ENCODE measurements at regions not wholly inside any gene's neighbourhood (a gene's known extent, or its start where the extent isn't known, plus 50 kb on each side); places are given as distances from the start of the nearest gene placed in this dataset.

- H2AK9ac ChIP-seq (replicated peaks; ENCODE audit: low read depth, low read length, poor library complexity) = no peak overlapping the region
- TF ChIP-seq RFX5 (IDR thresholded peaks at IDR 0.05; ENCODE audit: low read depth, low read length) = no peak
- no peak for TF ChIP-seq RCOR1 (IDR thresholded peaks at IDR 0.05; ENCODE audit: insufficient replicate concordance, low read length)
- no peak for TF ChIP-seq CEBPB (IDR thresholded peaks at IDR 0.05; ENCODE audit: low read depth, low read length)
- TF ChIP-seq MAZ (IDR thresholded peaks at IDR 0.05; ENCODE audit: borderline replicate concordance, low read depth, low read length) = no peak
- TF ChIP-seq CTCF (conservative IDR thresholded peaks at IDR 0.05; ENCODE audit: low read depth, low read length) = no peak
- TF ChIP-seq FOS (IDR thresholded peaks at IDR 0.05; ENCODE audit: low read depth, low read length) = no peak
- no peak for TF ChIP-seq MXI1 (IDR thresholded peaks at IDR 0.05; ENCODE audit: borderline replicate concordance, low read depth, low read length)
- TF ChIP-seq USF2 (IDR thresholded peaks at IDR 0.05; ENCODE audit: low read depth, low read length) = no peak
- no peaks in the 10 kb centered on the region for H3K79me1 ChIP-seq (ENCODE audit: low read depth in 1 of 2, low read length in 2 of 2)
- H3K14ac ChIP-seq (replicated peaks; ENCODE audit: low read depth, low read length) = no peak overlapping the region
- no peak overlapping the region for H2BK120ac ChIP-seq (ENCODE audit: low read depth, low read length)
- no peaks in the 10 kb centered on the region for H4K20me1 ChIP-seq (ENCODE audit: insufficient read depth, low read length)
- peaks cover 4% of the 10 kb centered on the region for H3K27me3 ChIP-seq (ENCODE audit: control insufficient read depth, insufficient read depth, low read length)
- no peak overlapping the region for H2BK20ac ChIP-seq (ENCODE audit: low read depth, low read length)
- no peak for DNase-seq
- intact Hi-C loops (cut with micrococcal nuclease) (no loop called here), in situ Hi-C loops (cut with MboI; ENCODE audit: low sequenced_read_pairs) (no loop called here), dilution Hi-C loops (cut with HindIII; ENCODE audit: low sequenced_read_pairs, unreplicated experiment) (no loop called here)
- ATAC-seq (ENCODE audit: low read depth) = no peak
- WGBS, 2 experiments (ENCODE audit: extremely low coverage in 2 of 2, insufficient read length in 1 of 2) = 88% methylated on average over 2 of the region's 4 CpGs; no CpG with 5 or more reads in 1 of the 2 experiments
- H3K56ac ChIP-seq (ENCODE audit: extremely low read depth, insufficient read depth, low read length) = no peak overlapping the region
- H4K91ac ChIP-seq (ENCODE audit: insufficient read depth, low read depth, low read length) = no peak overlapping the region
- H3K27ac ChIP-seq (ENCODE audit: insufficient read depth, low read length) = no peak overlapping the region
- ChIA-PET POLR2A (ENCODE audit: unreplicated experiment) (no interaction called here), CTCF (no interaction called here)
- H3K9me1 ChIP-seq (ENCODE audit: insufficient read depth, low read length) = no peaks in the 10 kb centered on the region
- BruUV-seq (replicated peaks) = no TSS peak
- no peak overlapping the region for H4K5ac ChIP-seq (ENCODE audit: low read depth, low read length)
- no peak overlapping the region for H2BK15ac ChIP-seq (ENCODE audit: low read depth, low read length)
- H2AK5ac ChIP-seq (ENCODE audit: low read depth, low read length) = no peak overlapping the region
- H3K23ac ChIP-seq (ENCODE audit: low read depth, low read length) = no peak overlapping the region
- no peak overlapping the region for H3K18ac ChIP-seq (ENCODE audit: low read depth, low read length)
- no peaks in the 10 kb centered on the region for H3K36me3 ChIP-seq (ENCODE audit: control insufficient read depth, insufficient read depth, low read length)
- H2AFZ ChIP-seq (replicated peaks; ENCODE audit: low read length, poor library complexity) = no peak overlapping the region
- H3K4me2 ChIP-seq (ENCODE audit: low read depth, low read length) = no peak overlapping the region
- no peak overlapping the region for H3K4me3 ChIP-seq (ENCODE audit: insufficient read depth, low read depth, low read length)
- H3K4me1 ChIP-seq (ENCODE audit: control insufficient read depth, insufficient read depth, low read length) = no peaks in the 10 kb centered on the region; the same call in 1 of the 2 replicates
- H2BK5ac ChIP-seq (ENCODE audit: low read depth, low read length, poor library complexity, severe bottlenecking) = no peak overlapping the region
- H4K8ac ChIP-seq (ENCODE audit: low read depth in 2 of 2, low read length in 2 of 2) = no peak overlapping the region
- H3K9ac ChIP-seq (ENCODE audit: low read depth, low read length) = no peak overlapping the region
- no peak overlapping the region for H3K4ac ChIP-seq (ENCODE audit: low read depth, low read length)
- H3K9me3 ChIP-seq (ENCODE audit: control insufficient read depth, insufficient read depth, low read length) = peaks cover 13% of the 10 kb centered on the region
Observed at GRCh38 chr2:240260664-240261063, 120.2 kb upstream of the OTOS start.

All from IMR-90 (cell line).